H1 (cell line): ENCODE measurements at regions not wholly inside any gene's neighbourhood (a gene's known extent, or its start where the extent isn't known, plus 50 kb on each side); places are given as distances from the start of the nearest gene placed in this dataset.

ENCODE experiments used
- EP300 ChIP-seq, 2 experiments: IDR thresholded peaks; 1 replicate in 1 of 2; 2 replicates in 1 of 2; pipeline ENCODE4 v1.6.1; 2011 to 2012; ENCODE audit warnings: low read depth in 2 of 2, low read length in 2 of 2, mild to moderate bottlenecking in 2 of 2, borderline replicate concordance in 1 of 2, inconsistent platforms in 1 of 2, moderate library complexity in 1 of 2
- TF ChIP-seq, protein P1 (sequence below): fragments of 300-600 bp; sonication (generic); IDR thresholded peaks from 2 replicates; pipeline ENCODE4 v1.7.1; 2012; ENCODE audit warnings: low read length, moderate library complexity, mild to moderate bottlenecking, inconsistent platforms; ENCODE audit not compliant: insufficient replicate concordance

DNA sequence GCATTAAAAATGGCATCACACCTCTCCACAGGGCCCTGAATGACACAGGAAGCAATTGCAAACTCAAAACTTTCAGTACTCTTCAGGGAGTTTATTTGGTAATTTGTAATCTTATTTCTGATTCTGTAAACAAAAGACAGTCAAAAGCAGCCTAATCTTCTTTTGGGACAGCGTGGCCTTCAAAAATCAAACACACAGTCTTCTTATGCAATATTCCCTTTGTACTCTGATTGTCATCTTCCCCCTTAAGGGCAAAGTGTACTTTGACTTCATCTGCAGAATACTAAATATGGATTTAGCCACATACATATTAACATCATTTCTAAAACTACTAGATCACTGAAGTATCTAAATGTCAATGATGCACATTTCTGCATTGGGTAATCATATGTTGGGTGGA, 322.0 kb downstream of the MZT1 start (continued):
- TF ChIP-seq, protein P1, sequence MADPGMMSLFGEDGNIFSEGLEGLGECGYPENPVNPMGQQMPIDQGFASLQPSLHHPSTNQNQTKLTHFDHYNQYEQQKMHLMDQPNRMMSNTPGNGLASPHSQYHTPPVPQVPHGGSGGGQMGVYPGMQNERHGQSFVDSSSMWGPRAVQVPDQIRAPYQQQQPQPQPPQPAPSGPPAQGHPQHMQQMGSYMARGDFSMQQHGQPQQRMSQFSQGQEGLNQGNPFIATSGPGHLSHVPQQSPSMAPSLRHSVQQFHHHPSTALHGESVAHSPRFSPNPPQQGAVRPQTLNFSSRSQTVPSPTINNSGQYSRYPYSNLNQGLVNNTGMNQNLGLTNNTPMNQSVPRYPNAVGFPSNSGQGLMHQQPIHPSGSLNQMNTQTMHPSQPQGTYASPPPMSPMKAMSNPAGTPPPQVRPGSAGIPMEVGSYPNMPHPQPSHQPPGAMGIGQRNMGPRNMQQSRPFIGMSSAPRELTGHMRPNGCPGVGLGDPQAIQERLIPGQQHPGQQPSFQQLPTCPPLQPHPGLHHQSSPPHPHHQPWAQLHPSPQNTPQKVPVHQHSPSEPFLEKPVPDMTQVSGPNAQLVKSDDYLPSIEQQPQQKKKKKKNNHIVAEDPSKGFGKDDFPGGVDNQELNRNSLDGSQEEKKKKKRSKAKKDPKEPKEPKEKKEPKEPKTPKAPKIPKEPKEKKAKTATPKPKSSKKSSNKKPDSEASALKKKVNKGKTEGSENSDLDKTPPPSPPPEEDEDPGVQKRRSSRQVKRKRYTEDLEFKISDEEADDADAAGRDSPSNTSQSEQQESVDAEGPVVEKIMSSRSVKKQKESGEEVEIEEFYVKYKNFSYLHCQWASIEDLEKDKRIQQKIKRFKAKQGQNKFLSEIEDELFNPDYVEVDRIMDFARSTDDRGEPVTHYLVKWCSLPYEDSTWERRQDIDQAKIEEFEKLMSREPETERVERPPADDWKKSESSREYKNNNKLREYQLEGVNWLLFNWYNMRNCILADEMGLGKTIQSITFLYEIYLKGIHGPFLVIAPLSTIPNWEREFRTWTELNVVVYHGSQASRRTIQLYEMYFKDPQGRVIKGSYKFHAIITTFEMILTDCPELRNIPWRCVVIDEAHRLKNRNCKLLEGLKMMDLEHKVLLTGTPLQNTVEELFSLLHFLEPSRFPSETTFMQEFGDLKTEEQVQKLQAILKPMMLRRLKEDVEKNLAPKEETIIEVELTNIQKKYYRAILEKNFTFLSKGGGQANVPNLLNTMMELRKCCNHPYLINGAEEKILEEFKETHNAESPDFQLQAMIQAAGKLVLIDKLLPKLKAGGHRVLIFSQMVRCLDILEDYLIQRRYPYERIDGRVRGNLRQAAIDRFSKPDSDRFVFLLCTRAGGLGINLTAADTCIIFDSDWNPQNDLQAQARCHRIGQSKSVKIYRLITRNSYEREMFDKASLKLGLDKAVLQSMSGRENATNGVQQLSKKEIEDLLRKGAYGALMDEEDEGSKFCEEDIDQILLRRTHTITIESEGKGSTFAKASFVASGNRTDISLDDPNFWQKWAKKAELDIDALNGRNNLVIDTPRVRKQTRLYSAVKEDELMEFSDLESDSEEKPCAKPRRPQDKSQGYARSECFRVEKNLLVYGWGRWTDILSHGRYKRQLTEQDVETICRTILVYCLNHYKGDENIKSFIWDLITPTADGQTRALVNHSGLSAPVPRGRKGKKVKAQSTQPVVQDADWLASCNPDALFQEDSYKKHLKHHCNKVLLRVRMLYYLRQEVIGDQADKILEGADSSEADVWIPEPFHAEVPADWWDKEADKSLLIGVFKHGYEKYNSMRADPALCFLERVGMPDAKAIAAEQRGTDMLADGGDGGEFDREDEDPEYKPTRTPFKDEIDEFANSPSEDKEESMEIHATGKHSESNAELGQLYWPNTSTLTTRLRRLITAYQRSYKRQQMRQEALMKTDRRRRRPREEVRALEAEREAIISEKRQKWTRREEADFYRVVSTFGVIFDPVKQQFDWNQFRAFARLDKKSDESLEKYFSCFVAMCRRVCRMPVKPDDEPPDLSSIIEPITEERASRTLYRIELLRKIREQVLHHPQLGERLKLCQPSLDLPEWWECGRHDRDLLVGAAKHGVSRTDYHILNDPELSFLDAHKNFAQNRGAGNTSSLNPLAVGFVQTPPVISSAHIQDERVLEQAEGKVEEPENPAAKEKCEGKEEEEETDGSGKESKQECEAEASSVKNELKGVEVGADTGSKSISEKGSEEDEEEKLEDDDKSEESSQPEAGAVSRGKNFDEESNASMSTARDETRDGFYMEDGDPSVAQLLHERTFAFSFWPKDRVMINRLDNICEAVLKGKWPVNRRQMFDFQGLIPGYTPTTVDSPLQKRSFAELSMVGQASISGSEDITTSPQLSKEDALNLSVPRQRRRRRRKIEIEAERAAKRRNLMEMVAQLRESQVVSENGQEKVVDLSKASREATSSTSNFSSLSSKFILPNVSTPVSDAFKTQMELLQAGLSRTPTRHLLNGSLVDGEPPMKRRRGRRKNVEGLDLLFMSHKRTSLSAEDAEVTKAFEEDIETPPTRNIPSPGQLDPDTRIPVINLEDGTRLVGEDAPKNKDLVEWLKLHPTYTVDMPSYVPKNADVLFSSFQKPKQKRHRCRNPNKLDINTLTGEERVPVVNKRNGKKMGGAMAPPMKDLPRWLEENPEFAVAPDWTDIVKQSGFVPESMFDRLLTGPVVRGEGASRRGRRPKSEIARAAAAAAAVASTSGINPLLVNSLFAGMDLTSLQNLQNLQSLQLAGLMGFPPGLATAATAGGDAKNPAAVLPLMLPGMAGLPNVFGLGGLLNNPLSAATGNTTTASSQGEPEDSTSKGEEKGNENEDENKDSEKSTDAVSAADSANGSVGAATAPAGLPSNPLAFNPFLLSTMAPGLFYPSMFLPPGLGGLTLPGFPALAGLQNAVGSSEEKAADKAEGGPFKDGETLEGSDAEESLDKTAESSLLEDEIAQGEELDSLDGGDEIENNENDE = no peak
- TF ChIP-seq EP300 (IDR thresholded peaks at IDR 0.05; ENCODE audit: borderline replicate concordance in 1 of 2, low read depth in 2 of 2, low read length in 2 of 2) = no peak
